Testis (tissue), 2 donors: ENCODE measurements at regions not wholly inside any gene's neighbourhood (a gene's known extent, or its start where the extent isn't known, plus 50 kb on each side); places are given as distances from the start of the nearest gene placed in this dataset.

ENCODE experiments used
- DNase-seq: peaks from one replicate; pipeline ENCODE4 v3.0.0-alpha.2; 2019
- H3K27ac ChIP-seq, 2 donors: fragments of 200-600 bp; sonication (generic); one replicate each; pipeline ENCODE4 v1.5.1; 2019
- H3K27me3 ChIP-seq: fragments of 200-600 bp; sonication (generic); one replicate; pipeline ENCODE4 v1.5.1; 2019
- H3K36me3 ChIP-seq: fragments of 200-600 bp; sonication (generic); one replicate; pipeline ENCODE4 v1.5.1; 2017; ENCODE audit warnings: low read depth; ENCODE audit errors: missing control alignments
- H3K4me1 ChIP-seq: fragments of 200-600 bp; sonication (generic); one replicate; pipeline ENCODE4 v1.5.1; 2019
- H3K4me3 ChIP-seq, 2 donors: fragments of 200-600 bp; sonication (generic); one replicate each; pipeline ENCODE4 v1.5.1; 2017 to 2019
- H3K9me3 ChIP-seq: fragments of 200-600 bp; sonication (generic); one replicate; pipeline ENCODE4 v1.5.1; 2017
- POLR2A ChIP-seq: fragments of 450-650 bp; IDR thresholded peaks from one replicate; pipeline ENCODE4 v1.6.1; 2017; ENCODE audit warnings: antibody characterized with exemption, mild to moderate bottlenecking, moderate library complexity
- WGBS, 2 donors: methylation state at CpG; one replicate each; pipeline ENCODE4 v1.1.5; 2018; 5-methylcytosine and 5-hydroxymethylcytosine counted together
- intact Hi-C: fragments of 100-400 bp; cut with DNase I; formaldehyde crosslinking; loops from one replicate; pipeline ENCODE4 v1.15.1; 2023; ENCODE audit warnings: low total_unique reads
- TF ChIP-seq, protein P1 (sequence below), 3 experiments: fragments of 450-650 bp in 2 of 3; fragments of 200-600 bp in 1 of 3; sonication (generic) in 1 of 3; IDR thresholded peaks; one replicate each; pipeline ENCODE4 v1.5.1; 2016 to 2019; ENCODE audit warnings: antibody characterized with exemption in 3 of 3, mild to moderate bottlenecking in 2 of 3, moderate library complexity in 1 of 3

DNA sequence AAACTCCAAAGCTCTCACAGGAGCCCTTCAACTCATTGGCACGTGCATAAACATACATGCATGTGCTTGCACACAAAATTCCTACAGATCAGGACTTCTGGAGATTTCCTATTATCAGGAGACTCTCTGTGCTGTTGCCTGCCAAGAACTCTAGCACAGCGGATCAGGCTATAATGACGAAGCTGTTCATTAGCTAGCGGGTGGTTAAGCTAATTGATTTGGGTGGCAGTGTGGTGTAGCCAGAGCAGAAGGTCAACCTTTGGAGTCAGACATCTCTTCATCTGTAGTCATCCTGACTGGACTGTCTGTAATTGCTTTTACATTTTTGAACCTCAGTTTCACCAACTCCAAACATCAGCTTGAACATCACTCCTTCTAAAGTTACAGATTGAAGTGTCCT, 69.0 kb downstream of the KIF2B start:
- Histone ChIP-seq H3K36me3 (no peaks in the 10 kb centered on the region), H3K4me1 (no peaks in the 10 kb centered on the region), H3K27ac (no peak overlapping the region), H3K9me3 (no peaks in the 10 kb centered on the region), H3K27me3 (no peaks in the 10 kb centered on the region), H3K4me3 (no peak overlapping the region)
- 76 to 82% methylated on average over 4 of the region's 4 CpGs for WGBS, 2 donors
- TF ChIP-seq, protein P1, sequence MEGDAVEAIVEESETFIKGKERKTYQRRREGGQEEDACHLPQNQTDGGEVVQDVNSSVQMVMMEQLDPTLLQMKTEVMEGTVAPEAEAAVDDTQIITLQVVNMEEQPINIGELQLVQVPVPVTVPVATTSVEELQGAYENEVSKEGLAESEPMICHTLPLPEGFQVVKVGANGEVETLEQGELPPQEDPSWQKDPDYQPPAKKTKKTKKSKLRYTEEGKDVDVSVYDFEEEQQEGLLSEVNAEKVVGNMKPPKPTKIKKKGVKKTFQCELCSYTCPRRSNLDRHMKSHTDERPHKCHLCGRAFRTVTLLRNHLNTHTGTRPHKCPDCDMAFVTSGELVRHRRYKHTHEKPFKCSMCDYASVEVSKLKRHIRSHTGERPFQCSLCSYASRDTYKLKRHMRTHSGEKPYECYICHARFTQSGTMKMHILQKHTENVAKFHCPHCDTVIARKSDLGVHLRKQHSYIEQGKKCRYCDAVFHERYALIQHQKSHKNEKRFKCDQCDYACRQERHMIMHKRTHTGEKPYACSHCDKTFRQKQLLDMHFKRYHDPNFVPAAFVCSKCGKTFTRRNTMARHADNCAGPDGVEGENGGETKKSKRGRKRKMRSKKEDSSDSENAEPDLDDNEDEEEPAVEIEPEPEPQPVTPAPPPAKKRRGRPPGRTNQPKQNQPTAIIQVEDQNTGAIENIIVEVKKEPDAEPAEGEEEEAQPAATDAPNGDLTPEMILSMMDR (IDR thresholded peaks at IDR 0.05): no peak
- TF ChIP-seq POLR2A: no peak
- DNase-seq: no peak
- intact Hi-C loops: no loop called here

DNA sequence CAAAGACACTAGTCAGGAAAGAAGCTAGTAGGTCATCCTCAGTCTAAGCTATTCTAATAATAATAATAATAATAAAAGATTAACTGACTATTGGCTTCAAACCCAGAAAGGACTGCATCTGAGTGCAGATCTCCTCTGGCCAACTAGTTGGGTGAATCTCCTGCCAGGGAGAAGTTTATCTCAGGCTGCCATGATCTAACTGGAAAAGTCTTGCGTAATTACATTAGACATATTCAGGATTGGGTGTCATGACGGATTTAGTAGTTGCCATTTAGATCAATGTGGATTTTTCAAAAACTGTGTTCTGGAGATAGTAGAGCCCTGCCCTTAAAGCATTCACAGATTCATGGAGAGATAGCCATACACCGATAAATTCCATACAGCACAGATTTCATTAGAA, 69.5 kb downstream of the KIF2B start:
- no peak overlapping the region for H3K4me3 ChIP-seq
- no peak for DNase-seq
- 91 to 93% methylated on average over 3 of the region's 3 CpGs for WGBS, 2 donors
- H3K4me1 ChIP-seq: no peaks in the 10 kb centered on the region
- no peak overlapping the region for H3K27ac ChIP-seq
- H3K27me3 ChIP-seq: no peaks in the 10 kb centered on the region
- no peaks in the 10 kb centered on the region for H3K36me3 ChIP-seq
- H3K9me3 ChIP-seq: no peaks in the 10 kb centered on the region
- intact Hi-C loops: no loop called here
- TF ChIP-seq POLR2A: no peak
- TF ChIP-seq, protein P1 (IDR thresholded peaks at IDR 0.05): no peak

DNA sequence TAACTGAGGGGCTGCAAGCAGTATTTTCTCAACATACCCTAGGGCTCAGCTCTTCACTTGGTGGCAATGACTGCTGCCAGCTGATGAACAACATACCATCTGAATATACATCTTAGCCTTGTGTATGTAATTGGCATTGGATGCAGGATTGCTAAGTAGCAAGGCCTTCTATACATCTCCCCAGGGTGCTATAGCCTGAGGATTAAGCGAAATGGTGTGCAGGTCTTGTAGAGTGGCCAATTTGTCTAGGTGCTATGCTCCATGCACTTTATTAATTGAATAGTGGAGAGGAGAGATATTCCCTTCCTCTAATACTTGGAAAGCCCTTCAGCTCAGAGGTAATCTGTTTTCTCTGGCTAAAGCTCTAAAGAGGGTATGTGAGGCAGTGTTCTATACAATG, 71.9 kb downstream of the KIF2B start:
- intact Hi-C loops: no loop called here
- no peak for DNase-seq
- no peak for TF ChIP-seq POLR2A
- TF ChIP-seq, protein P1 (IDR thresholded peaks at IDR 0.05): no peak
- Histone ChIP-seq H3K36me3 (no peaks in the 10 kb centered on the region), H3K27ac (no peak overlapping the region), H3K4me3 (no peak overlapping the region), H3K9me3 (no peaks in the 10 kb centered on the region), H3K4me1 (no peaks in the 10 kb centered on the region), H3K27me3 (no peaks in the 10 kb centered on the region)
- WGBS, 2 donors: 17 to 57% methylated on average over 1 of the region's 1 CpG

DNA sequence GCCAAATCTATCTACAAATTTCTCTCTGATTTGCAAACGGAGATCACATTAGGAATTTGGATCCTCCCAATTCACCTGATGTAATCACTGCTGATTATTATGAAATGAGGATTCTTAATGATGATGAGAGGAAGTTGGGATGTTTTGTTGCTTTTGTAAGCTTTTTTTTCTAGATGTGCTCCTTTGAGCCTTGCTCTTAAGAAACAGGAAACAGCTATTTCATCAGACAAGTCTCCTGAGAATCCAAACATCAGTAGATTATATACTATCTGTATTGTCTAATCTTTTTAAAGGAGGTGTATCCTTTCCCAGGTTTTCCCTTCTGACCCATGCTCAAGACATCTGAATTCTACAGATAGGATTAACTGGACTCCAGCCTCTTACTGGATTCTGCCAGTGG, 73.3 kb downstream of the KIF2B start:
- no peak for DNase-seq
- TF ChIP-seq, protein P1 (IDR thresholded peaks at IDR 0.05): no peak
- no peak for TF ChIP-seq POLR2A

DNA sequence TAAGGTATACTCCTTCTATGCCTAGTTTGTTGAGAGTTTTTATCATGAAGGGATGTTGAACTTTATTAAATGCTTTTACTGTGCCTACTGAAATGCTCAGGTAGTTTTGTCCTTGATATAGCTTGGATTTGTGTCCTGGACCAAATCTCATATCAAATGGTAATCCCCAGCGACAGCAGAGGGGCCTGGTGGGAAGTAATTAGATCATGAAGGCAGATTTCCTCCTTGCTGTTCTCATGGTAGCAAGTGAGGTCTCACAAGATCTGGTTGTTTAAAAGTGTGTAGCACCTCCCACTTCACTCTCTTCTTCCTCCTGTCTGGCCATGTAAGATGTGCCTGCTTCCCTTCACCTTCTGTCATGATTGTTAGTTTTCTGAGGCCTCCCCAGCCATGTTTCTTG, 78.2 kb downstream of the KIF2B start:
- TF ChIP-seq POLR2A: no peak
- TF ChIP-seq, protein P1 (IDR thresholded peaks at IDR 0.05): no peak
- no peaks in the 10 kb centered on the region for H3K27me3 ChIP-seq
- no peaks in the 10 kb centered on the region for H3K4me1 ChIP-seq
- H3K4me3 ChIP-seq: no peak overlapping the region
- intact Hi-C loops: no loop called here
- 85 to 100% methylated on average over 1 of the region's 1 CpG for WGBS, 2 donors
- no peak for DNase-seq
- H3K27ac ChIP-seq: no peak overlapping the region
- H3K9me3 ChIP-seq: no peaks in the 10 kb centered on the region
- H3K36me3 ChIP-seq: no peaks in the 10 kb centered on the region

More for the DNA sequence above, 73.3 kb downstream of the KIF2B start:
- intact Hi-C loops: no loop called here
- Histone ChIP-seq H3K27me3 (no peaks in the 10 kb centered on the region), H3K4me3 (no peak overlapping the region), H3K9me3 (no peaks in the 10 kb centered on the region), H3K4me1 (no peaks in the 10 kb centered on the region), H3K27ac (no peak overlapping the region), H3K36me3 (no peaks in the 10 kb centered on the region)
- 81 to 91% methylated on average over 1 of the region's 1 CpG for WGBS, 2 donors
